ENCODE measurements at regions not wholly inside any gene's neighbourhood (a gene's known extent, or its start where the extent isn't known, plus 50 kb on each side); places are given as distances from the start of the nearest gene placed in this dataset.

- Histone ChIP-seq H3K4me1 (ENCODE audit: control insufficient read depth in 2 of 2, insufficient read depth in 2 of 2, low read length in 1 of 2) (no peaks in the 10 kb centered on the region), H3K27me3 (ENCODE audit: control insufficient read depth in 1 of 2, insufficient read depth in 2 of 2, low read length in 2 of 2) (no peaks in the 10 kb centered on the region), H3K36me3 (ENCODE audit: control insufficient read depth in 2 of 2, insufficient read depth in 2 of 2, low read length in 1 of 2) (no peaks in the 10 kb centered on the region), H3K9me3 (ENCODE audit: control insufficient read depth in 2 of 2, insufficient read depth in 1 of 2, low read depth in 1 of 2, low read length in 1 of 2) (no peaks in the 10 kb centered on the region), H3K4me3 (ENCODE audit: low read depth in 1 of 2, low read length in 2 of 2) (no peak overlapping the region), H3K27ac (ENCODE audit: low read depth in 2 of 2, low read length in 1 of 2) (no peak overlapping the region)
- WGBS, 2 donors = 58 to 78% methylated on average over 1 of the region's 1 CpG
These were observed 557.2 kb upstream of the SUCLG2 start for GRCh38 chr3:68211637-68212036.

- H3K27ac ChIP-seq (ENCODE audit: low read depth in 2 of 2, low read length in 1 of 2) = no peak overlapping the region
- H3K27me3 ChIP-seq (ENCODE audit: control insufficient read depth in 1 of 2, insufficient read depth in 2 of 2, low read length in 2 of 2) = no peaks in the 10 kb centered on the region
- no peaks in the 10 kb centered on the region for H3K36me3 ChIP-seq (ENCODE audit: control insufficient read depth in 2 of 2, insufficient read depth in 2 of 2, low read length in 1 of 2)
- no peak overlapping the region for H3K4me3 ChIP-seq (ENCODE audit: low read depth in 1 of 2, low read length in 2 of 2)
- H3K9me3 ChIP-seq (ENCODE audit: control insufficient read depth in 2 of 2, insufficient read depth in 1 of 2, low read depth in 1 of 2, low read length in 1 of 2) = no peaks in the 10 kb centered on the region
- H3K4me1 ChIP-seq (ENCODE audit: control insufficient read depth in 2 of 2, insufficient read depth in 2 of 2, low read length in 1 of 2) = no peaks in the 10 kb centered on the region
These were observed 556.2 kb upstream of the SUCLG2 start for GRCh38 chr3:68210635-68211034.

DNA sequence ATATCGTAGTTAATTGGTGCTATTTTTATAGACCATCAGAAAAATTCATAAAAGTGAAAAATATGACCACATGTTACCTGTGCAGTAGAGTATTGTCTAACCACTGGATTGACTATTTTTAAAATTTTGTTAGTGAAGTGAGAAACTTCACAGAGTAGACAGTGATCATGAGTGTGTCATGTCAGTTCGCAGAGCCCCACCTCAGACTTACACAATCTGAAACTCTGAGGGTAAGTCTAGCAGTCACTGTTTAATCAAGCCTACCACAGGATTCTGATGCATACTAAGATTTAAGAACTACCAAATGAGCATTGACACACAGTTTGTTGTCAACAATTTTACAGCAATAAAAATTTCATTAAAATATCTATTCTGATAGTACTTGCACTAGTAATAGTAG lies 552.9 kb upstream of the SUCLG2 start:
- Histone ChIP-seq H3K4me3 (ENCODE audit: low read depth in 1 of 2, low read length in 2 of 2) (no peak overlapping the region), H3K4me1 (ENCODE audit: control insufficient read depth in 2 of 2, insufficient read depth in 2 of 2, low read length in 1 of 2) (no peaks in the 10 kb centered on the region), H3K27me3 (ENCODE audit: control insufficient read depth in 1 of 2, insufficient read depth in 2 of 2, low read length in 2 of 2) (no peaks in the 10 kb centered on the region), H3K36me3 (ENCODE audit: control insufficient read depth in 2 of 2, insufficient read depth in 2 of 2, low read length in 1 of 2) (no peaks in the 10 kb centered on the region), H3K27ac (ENCODE audit: low read depth in 2 of 2, low read length in 1 of 2) (no peak overlapping the region), H3K9me3 (ENCODE audit: control insufficient read depth in 2 of 2, insufficient read depth in 1 of 2, low read depth in 1 of 2, low read length in 1 of 2) (no peaks in the 10 kb centered on the region)
- 72 to 73% methylated on average over 2 of the region's 2 CpGs for WGBS, 2 donors

- WGBS, 2 donors = 77 to 83% methylated on average over 3 of the region's 3 CpGs
- Histone ChIP-seq H3K4me3 (ENCODE audit: low read depth in 1 of 2, low read length in 2 of 2) (no peak overlapping the region), H3K27me3 (ENCODE audit: control insufficient read depth in 1 of 2, insufficient read depth in 2 of 2, low read length in 2 of 2) (no peaks in the 10 kb centered on the region), H3K36me3 (ENCODE audit: control insufficient read depth in 2 of 2, insufficient read depth in 2 of 2, low read length in 1 of 2) (no peaks in the 10 kb centered on the region), H3K4me1 (ENCODE audit: control insufficient read depth in 2 of 2, insufficient read depth in 2 of 2, low read length in 1 of 2) (no peaks in the 10 kb centered on the region), H3K9me3 (ENCODE audit: control insufficient read depth in 2 of 2, insufficient read depth in 1 of 2, low read depth in 1 of 2, low read length in 1 of 2) (no peaks in the 10 kb centered on the region), H3K27ac (ENCODE audit: low read depth in 2 of 2, low read length in 1 of 2) (no peak overlapping the region)
These were observed 552.2 kb upstream of the SUCLG2 start for GRCh38 chr3:68206524-68207117.

DNA sequence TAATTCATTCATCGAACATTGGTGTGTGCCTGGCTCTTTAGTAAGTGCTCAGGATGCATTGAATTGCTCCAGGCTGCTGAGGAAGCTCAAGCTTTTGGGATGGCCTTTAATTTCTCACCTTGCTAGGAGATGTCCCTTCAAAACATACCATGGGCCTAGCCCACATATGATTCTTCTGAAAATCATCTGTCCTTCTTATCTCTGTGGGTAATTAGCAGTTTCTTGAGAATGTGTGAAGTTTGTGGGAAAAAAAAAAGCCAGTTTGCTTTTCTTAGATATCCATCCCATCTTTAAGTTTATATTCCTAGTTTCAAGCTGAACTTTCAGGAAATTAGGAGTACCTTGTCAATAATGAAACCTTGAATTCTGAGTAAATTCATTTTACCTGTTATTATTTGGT lies 532.3 kb upstream of the SUCLG2 start:
- 65 to 83% methylated on average over 1 of the region's 1 CpG for WGBS, 2 donors
- H3K4me3 ChIP-seq (ENCODE audit: low read depth in 1 of 2, low read length in 2 of 2) = no peak overlapping the region
- no peaks in the 10 kb centered on the region for H3K4me1 ChIP-seq (ENCODE audit: control insufficient read depth in 2 of 2, insufficient read depth in 2 of 2, low read length in 1 of 2)
- H3K27me3 ChIP-seq (ENCODE audit: control insufficient read depth in 1 of 2, insufficient read depth in 2 of 2, low read length in 2 of 2) = no peaks in the 10 kb centered on the region
- H3K9me3 ChIP-seq (ENCODE audit: control insufficient read depth in 2 of 2, insufficient read depth in 1 of 2, low read depth in 1 of 2, low read length in 1 of 2) = no peaks in the 10 kb centered on the region
- H3K36me3 ChIP-seq (ENCODE audit: control insufficient read depth in 2 of 2, insufficient read depth in 2 of 2, low read length in 1 of 2) = no peaks in the 10 kb centered on the region
- no peak overlapping the region for H3K27ac ChIP-seq (ENCODE audit: low read depth in 2 of 2, low read length in 1 of 2)

- 29 to 34% methylated on average over 1 of the region's 1 CpG for WGBS, 2 donors
- Histone ChIP-seq H3K4me3 (ENCODE audit: low read depth in 1 of 2, low read length in 2 of 2) (no peak overlapping the region), H3K36me3 (ENCODE audit: control insufficient read depth in 2 of 2, insufficient read depth in 2 of 2, low read length in 1 of 2) (no peaks in the 10 kb centered on the region), H3K9me3 (ENCODE audit: control insufficient read depth in 2 of 2, insufficient read depth in 1 of 2, low read depth in 1 of 2, low read length in 1 of 2) (no peaks in the 10 kb centered on the region), H3K4me1 (ENCODE audit: control insufficient read depth in 2 of 2, insufficient read depth in 2 of 2, low read length in 1 of 2) (no peaks in the 10 kb centered on the region), H3K27me3 (ENCODE audit: control insufficient read depth in 1 of 2, insufficient read depth in 2 of 2, low read length in 2 of 2) (no peaks in the 10 kb centered on the region), H3K27ac (ENCODE audit: low read depth in 2 of 2, low read length in 1 of 2) (no peak overlapping the region)
These were observed 522.2 kb upstream of the SUCLG2 start for GRCh38 chr3:68176600-68176999.

- Histone ChIP-seq H3K9me3 (ENCODE audit: control insufficient read depth in 2 of 2, insufficient read depth in 1 of 2, low read depth in 1 of 2, low read length in 1 of 2) (no peaks in the 10 kb centered on the region), H3K36me3 (ENCODE audit: control insufficient read depth in 2 of 2, insufficient read depth in 2 of 2, low read length in 1 of 2) (no peaks in the 10 kb centered on the region)
- 58 to 64% methylated on average over 3 of the region's 3 CpGs for WGBS, 2 donors
These were observed 518.7 kb upstream of the SUCLG2 start for GRCh38 chr3:68173012-68173634.

GRCh38 chr3:68172039-68172438 lies 517.6 kb upstream of the SUCLG2 start:
- H3K4me1 ChIP-seq (ENCODE audit: control insufficient read depth in 2 of 2, insufficient read depth in 2 of 2, low read length in 1 of 2) = no peaks in the 10 kb centered on the region
- no peak overlapping the region for H3K4me3 ChIP-seq (ENCODE audit: low read depth in 1 of 2, low read length in 2 of 2)
- H3K27ac ChIP-seq (ENCODE audit: low read depth in 2 of 2, low read length in 1 of 2) = no peak overlapping the region
- H3K27me3 ChIP-seq (ENCODE audit: control insufficient read depth in 1 of 2, insufficient read depth in 2 of 2, low read length in 2 of 2) = no peaks in the 10 kb centered on the region
- H3K36me3 ChIP-seq (ENCODE audit: control insufficient read depth in 2 of 2, insufficient read depth in 2 of 2, low read length in 1 of 2) = no peaks in the 10 kb centered on the region
- 70 to 81% methylated on average over 2 of the region's 2 CpGs for WGBS, 2 donors
- no peaks in the 10 kb centered on the region for H3K9me3 ChIP-seq (ENCODE audit: control insufficient read depth in 2 of 2, insufficient read depth in 1 of 2, low read depth in 1 of 2, low read length in 1 of 2)

More at GRCh38 chr3:68173012-68173634, 518.7 kb upstream of the SUCLG2 start:
- no peaks in the 10 kb centered on the region for H3K4me1 ChIP-seq (ENCODE audit: control insufficient read depth in 2 of 2, insufficient read depth in 2 of 2, low read length in 1 of 2)
- H3K27me3 ChIP-seq (ENCODE audit: control insufficient read depth in 1 of 2, insufficient read depth in 2 of 2, low read length in 2 of 2) = no peaks in the 10 kb centered on the region
- H3K4me3 ChIP-seq (ENCODE audit: low read depth in 1 of 2, low read length in 2 of 2) = no peak overlapping the region
- no peak overlapping the region for H3K27ac ChIP-seq (ENCODE audit: low read depth in 2 of 2, low read length in 1 of 2)

- Histone ChIP-seq H3K4me1 (ENCODE audit: control insufficient read depth in 2 of 2, insufficient read depth in 2 of 2, low read length in 1 of 2) (no peaks in the 10 kb centered on the region), H3K27me3 (ENCODE audit: control insufficient read depth in 1 of 2, insufficient read depth in 2 of 2, low read length in 2 of 2) (no peaks in the 10 kb centered on the region), H3K9me3 (ENCODE audit: control insufficient read depth in 2 of 2, insufficient read depth in 1 of 2, low read depth in 1 of 2, low read length in 1 of 2) (no peaks in the 10 kb centered on the region), H3K36me3 (ENCODE audit: control insufficient read depth in 2 of 2, insufficient read depth in 2 of 2, low read length in 1 of 2) (no peaks in the 10 kb centered on the region), H3K27ac (ENCODE audit: low read depth in 2 of 2, low read length in 1 of 2) (no peak overlapping the region), H3K4me3 (ENCODE audit: low read depth in 1 of 2, low read length in 2 of 2) (no peak overlapping the region)
- WGBS, 2 donors = 25 to 39% methylated on average over 1 of the region's 1 CpG
These were observed 509.6 kb upstream of the SUCLG2 start for GRCh38 chr3:68163968-68164367.

- no peak overlapping the region for H3K27ac ChIP-seq (ENCODE audit: low read depth in 2 of 2, low read length in 1 of 2)
- no peaks in the 10 kb centered on the region for H3K27me3 ChIP-seq (ENCODE audit: control insufficient read depth in 1 of 2, insufficient read depth in 2 of 2, low read length in 2 of 2)
- no peaks in the 10 kb centered on the region for H3K36me3 ChIP-seq (ENCODE audit: control insufficient read depth in 2 of 2, insufficient read depth in 2 of 2, low read length in 1 of 2)
- no peak overlapping the region for H3K4me3 ChIP-seq (ENCODE audit: low read depth in 1 of 2, low read length in 2 of 2)
- no peaks in the 10 kb centered on the region for H3K9me3 ChIP-seq (ENCODE audit: control insufficient read depth in 2 of 2, insufficient read depth in 1 of 2, low read depth in 1 of 2, low read length in 1 of 2)
- no peaks in the 10 kb centered on the region for H3K4me1 ChIP-seq (ENCODE audit: control insufficient read depth in 2 of 2, insufficient read depth in 2 of 2, low read length in 1 of 2)
- 40 to 47% methylated on average over 2 of the region's 2 CpGs for WGBS, 2 donors
These were observed 508.6 kb upstream of the SUCLG2 start for GRCh38 chr3:68163062-68163461.

All from esophagus (tissue), 2 donors.